Renal cortex interstitium (tissue), 11 donors: ENCODE measurements at regions not wholly inside any gene's neighbourhood (a gene's known extent, or its start where the extent isn't known, plus 50 kb on each side); places are given as distances from the start of the nearest gene placed in this dataset.
"Not testable (repeated sequence)": the region's sequence is repeated elsewhere in the genome, so short reads cannot be mapped to it uniquely, and the experiment has no call there.

Experiments
- DNase-seq, 11 donors: peaks; one replicate each; pipeline ENCODE4 v3.0.0-alpha.2; 2013; ENCODE audit warnings: low read depth in 9 of 11, low spot score in 4 of 11; ENCODE audit errors: extremely low read depth in 1 of 11

- no peak for DNase-seq
Measured at GRCh38 chr5:115696141-115696650, 70.4 kb upstream of the TMED7 start.

- no peak for DNase-seq
Measured at GRCh38 chr5:115695310-115695880, 69.6 kb upstream of the TMED7 start.

- DNase-seq, result not testable (repeated sequence)
Measured at GRCh38 chr5:115691814-115692213, 66.0 kb upstream of the TMED7 start.

- no peak for DNase-seq
Measured at GRCh38 chr5:115686738-115687074, 60.9 kb upstream of the TMED7 start.

GRCh38 chr5:115686051-115686737, 60.4 kb upstream of the TMED7 start:
- DNase-seq, result no peak

GRCh38 chr5:115685490-115685889, 59.7 kb upstream of the TMED7 start:
- no peak for DNase-seq

GRCh38 chr5:115684513-115685037, 58.7 kb upstream of the TMED7 start:
- no peak for DNase-seq

- DNase-seq, result no peak
Measured at GRCh38 chr5:115683081-115683480, 57.2 kb upstream of the TMED7 start.
